Epidermal melanocyte (primary cell): ENCODE measurements at regions not wholly inside any gene's neighbourhood (a gene's known extent, or its start where the extent isn't known, plus 50 kb on each side); places are given as distances from the start of the nearest gene placed in this dataset.
"Not testable (repeated sequence)": the region's sequence is repeated elsewhere in the genome, so short reads cannot be mapped to it uniquely, and the experiment has no call there.

Experiments
- DNase-seq: peaks from one replicate; pipeline ENCODE4 v3.0.0; 2011; ENCODE audit warnings: low spot score; ENCODE audit not compliant: insufficient read length

DNA sequence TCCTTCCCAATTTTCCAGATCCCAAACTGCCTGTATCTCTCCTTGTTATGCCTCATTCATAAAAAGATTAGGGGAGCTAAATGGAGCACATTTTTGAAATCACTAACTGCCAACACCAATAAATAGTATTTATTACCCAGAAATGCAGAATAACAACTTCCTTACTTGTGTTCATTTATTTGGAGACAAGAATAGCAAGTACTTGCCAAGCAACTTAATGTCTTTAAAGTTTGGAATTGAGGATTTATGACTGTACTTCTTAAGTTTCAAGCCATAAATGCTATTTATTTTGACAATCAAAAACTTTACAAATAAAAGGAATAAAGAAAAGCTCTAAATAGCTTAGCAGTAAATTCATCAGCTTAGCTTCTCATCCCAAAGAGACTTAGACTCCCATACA, 626.1 kb upstream of the NOVA1 start:
- DNase-seq = no peak

DNA sequence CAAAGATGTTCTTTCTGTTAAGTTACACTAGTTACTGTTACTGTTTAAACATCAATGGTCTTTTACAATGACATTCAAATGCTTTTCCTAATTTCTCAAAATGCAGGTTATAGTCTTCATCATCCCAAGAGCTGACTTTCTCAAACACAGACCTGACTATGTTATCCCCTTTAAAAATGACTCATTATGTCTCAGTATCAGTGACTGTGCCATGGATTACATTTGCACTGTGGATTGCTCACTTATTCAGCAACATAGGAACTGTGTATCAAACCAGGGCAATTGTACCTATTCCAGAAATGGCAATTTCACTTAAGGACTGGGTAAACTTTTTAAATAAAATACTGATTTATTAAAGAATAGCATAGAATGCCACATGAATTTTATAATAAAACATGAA, 630.2 kb upstream of the NOVA1 start:
- DNase-seq = no peak

DNA sequence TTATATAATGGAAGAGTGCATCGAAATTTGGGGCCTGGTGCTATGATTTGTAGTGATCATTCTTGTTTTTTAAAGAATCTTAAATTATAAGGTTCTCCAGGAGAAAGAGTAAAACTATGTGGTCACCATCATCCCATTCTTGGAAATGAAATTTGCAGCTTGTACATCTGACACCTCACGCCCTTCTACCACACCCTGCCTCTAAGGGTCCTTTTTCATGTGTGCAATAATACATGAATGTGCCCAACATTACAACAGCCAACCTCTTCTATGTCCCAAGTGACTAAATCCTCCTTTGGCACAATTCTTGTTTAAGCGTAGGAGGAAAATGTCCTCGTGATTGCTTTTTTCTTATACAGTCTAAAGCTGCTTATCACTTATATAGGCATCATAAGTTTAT, 636.5 kb upstream of the NOVA1 start:
- no peak for DNase-seq

DNA sequence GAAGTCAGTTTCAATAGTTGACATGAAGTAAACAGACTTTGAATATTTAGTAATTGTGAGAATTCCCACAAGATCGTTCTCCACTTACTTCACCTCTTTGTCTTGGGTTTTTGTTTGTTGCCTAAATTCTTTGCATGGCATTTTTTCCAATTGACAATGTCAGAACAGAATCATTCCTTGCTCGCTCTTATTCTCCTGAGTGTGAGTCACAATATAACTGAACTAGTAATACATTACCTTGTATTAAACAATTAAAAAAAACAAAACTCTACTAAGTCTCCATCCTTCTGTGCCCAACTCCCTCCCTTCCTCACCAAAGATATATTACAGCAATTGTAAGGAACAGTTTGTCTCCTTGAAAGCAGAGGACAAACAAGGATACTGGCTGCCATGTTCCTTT, 638.8 kb upstream of the NOVA1 start:
- DNase-seq = no peak

GRCh38 chr14:27242874-27243273, 645.0 kb upstream of the NOVA1 start:
- no peak for DNase-seq

GRCh38 chr14:27243365-27243764, 645.5 kb upstream of the NOVA1 start:
- no peak for DNase-seq

GRCh38 chr14:27245947-27246346, 648.1 kb upstream of the NOVA1 start:
- DNase-seq = no peak

DNA sequence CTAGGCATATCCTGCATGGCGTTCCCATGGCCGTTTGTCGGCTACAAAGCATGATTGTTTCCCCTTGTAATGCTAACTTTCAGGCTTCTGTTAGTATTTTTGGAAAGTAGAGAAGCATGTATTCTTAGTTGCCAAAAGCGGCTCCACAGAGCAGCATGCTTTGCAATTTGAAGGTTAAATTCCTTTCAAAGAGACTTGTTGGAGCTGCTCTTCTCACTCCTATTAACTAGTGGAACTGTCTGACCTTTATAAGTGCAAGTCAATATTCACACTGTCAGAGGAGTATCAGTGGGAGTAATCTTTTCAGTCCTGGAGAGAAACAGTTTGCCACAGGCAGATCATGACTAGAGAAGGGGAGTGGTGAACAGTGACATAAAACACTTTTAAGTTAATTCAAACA, 656.1 kb upstream of the NOVA1 start:
- no peak for DNase-seq

- no peak for DNase-seq
Measured at GRCh38 chr14:27256805-27257204, 659.0 kb upstream of the NOVA1 start.

DNA sequence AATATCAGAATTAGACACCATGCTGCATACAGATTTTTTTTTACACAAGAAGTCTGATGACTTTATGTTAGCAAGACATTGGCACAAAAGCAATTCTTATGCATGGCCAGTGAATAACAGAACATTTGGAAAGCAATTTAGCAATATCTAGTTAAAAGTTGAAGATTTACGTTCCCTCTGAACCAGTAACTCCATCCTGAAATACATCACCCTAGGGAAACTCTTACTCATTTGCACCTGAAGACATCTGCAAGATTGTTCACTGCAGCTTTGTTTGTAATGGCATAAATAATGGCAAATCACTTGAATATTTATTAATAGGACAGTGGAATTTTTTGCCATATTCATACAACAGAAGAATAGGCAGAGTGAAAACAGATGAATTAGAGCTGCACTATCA, 670.0 kb upstream of the NOVA1 start:
- no peak for DNase-seq

DNA sequence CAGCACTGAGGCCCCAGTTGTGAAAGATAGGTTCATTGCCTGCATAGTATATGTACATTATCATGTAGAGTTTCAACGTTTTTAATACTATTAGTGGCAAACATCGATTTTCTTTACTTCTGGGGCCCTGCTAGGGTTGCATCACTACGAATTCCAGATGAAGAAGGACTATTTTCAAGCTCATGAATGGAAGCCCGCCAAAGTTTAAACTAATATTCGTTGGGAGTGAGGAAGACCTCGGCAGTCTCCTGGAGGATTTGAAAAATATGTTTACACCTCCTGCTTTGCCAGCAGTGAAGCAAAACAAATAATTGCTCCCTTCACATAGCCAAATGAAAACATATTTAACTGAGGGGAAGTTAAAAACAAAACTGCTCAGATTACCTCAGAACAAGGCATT, 672.9 kb upstream of the NOVA1 start:
- DNase-seq = no peak

GRCh38 chr14:27278341-27278740, 680.5 kb upstream of the NOVA1 start:
- no peak for DNase-seq

DNA sequence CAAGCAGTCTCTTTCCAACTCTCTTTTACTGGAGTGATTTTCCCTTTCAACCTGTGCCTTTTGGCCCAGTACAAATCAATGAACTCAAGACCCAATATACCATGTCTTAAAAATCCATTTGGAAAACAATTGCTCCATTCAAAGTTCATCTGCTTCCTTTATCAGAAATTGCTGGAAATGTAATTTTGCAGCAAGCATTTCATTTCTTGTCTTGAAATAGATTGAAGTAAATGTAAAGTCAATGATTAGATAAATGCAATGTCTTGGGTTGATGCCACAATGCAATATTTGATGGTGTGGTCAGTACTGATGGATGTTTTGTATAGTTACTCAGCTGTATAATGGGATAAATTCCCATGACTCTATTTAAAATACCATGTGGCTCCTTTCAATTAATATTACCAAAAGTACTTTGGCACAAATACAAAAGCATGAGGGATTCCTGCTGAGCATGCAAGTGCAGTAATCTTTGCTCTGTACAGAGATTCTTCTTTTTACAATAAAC, 707.7 kb upstream of the NOVA1 start:
- DNase-seq = no peak

DNA sequence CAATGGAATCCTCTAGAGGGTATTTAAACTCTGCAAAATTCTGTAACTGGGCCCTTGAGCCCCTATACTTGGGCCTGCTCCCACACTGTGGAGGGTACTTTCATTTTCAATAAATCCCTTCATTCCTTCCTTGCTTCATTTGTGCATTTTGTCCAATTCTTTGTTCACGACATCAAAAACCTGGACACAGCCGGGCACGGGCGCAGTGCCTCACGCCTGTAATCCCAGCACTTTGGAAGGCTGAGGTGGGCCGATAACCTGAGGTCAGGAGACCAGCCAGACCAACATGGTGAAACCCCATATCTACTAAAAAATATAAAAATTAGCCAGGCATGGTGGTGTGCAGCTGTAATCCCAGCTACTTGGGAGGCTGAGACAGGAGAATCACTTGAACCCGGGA, 714.9 kb upstream of the NOVA1 start:
- not testable (repeated sequence) for DNase-seq

GRCh38 chr14:27314231-27314630, 716.4 kb upstream of the NOVA1 start:
- DNase-seq = no peak

- DNase-seq = no peak
Measured at GRCh38 chr14:27315477-27315876, 717.6 kb upstream of the NOVA1 start.

GRCh38 chr14:27315947-27316346, 718.1 kb upstream of the NOVA1 start:
- DNase-seq = no peak

- no peak for DNase-seq
Measured at GRCh38 chr14:27318774-27319420, 721.1 kb upstream of the NOVA1 start.

DNA sequence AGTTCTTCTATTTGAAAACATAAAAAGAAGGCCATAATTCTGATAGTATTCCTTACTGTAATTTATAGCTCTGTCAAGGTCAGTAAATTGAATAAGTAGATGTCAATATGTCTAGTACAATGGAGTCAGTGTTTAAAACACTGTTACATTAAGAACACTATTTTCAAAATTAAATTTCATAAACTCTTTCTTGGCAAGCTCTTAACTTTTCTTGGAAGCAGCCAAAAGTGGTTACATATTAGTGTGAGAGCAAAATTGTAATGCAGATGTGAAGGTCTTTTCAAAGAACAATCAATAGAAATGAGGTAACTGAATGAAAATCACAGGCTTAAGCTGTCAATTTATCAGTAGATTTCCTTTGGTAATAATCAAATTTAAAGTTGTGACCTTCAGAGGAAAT, 722.4 kb upstream of the NOVA1 start:
- DNase-seq = no peak

GRCh38 chr14:27327095-27327494, 729.3 kb upstream of the NOVA1 start:
- no peak for DNase-seq

- no peak for DNase-seq
Measured at GRCh38 chr14:27338012-27338411, 740.2 kb upstream of the NOVA1 start.

DNA sequence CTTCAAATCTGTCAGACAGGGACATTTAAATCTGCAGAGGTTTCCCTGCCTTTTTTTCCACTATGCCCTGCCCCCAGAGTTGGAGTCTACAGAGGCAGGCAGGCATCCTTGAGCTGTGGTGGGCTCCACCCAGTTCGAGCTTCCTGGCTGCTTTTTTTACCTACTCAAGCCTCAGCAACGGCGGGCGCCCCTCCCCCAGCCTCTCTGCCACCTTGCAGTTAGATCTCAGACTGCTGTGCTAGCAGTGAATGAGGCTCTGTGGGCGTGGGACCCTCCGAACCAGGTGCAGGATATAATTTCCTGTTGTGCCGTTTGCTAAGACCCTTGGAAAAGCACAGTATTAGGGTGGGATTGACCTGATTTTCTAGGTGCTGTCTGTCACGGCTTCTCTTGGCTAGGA, 765.2 kb upstream of the NOVA1 start:
- not testable (repeated sequence) for DNase-seq

DNA sequence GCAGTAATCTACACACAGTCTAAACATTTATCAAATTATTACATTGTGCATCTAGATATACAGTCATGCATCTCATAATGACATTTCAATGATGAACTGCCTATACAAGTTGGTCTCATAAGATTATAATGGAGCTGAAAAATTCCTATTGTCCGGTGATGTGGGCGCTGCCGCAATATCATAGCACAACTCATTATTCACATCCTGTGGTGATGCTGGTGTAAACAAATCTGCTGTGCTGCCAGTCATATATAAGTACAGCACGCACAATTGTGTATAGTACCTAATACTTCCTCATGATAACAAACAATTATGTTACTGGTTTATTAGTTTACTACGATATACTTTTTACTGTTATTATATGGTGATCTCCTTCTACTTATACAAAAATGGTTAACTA, 768.8 kb upstream of the NOVA1 start:
- no peak for DNase-seq

GRCh38 chr14:27367345-27367744, 769.5 kb upstream of the NOVA1 start:
- no peak for DNase-seq
